ENCODE measurements at regions not wholly inside any gene's neighbourhood (a gene's known extent, or its start where the extent isn't known, plus 50 kb on each side); places are given as distances from the start of the nearest gene placed in this dataset.
"Not testable (repeated sequence)": the region's sequence is repeated elsewhere in the genome, so short reads cannot be mapped to it uniquely, and the experiment has no call there.

- not testable (repeated sequence) for TF ChIP-seq CTCF (IDR thresholded peaks at IDR 0.05); ESRRA (CRISPR knock-in tag; IDR thresholded peaks at IDR 0.05; ENCODE audit: borderline replicate concordance); ETV6 (CRISPR knock-in tag; IDR thresholded peaks at IDR 0.05); STAT6 (CRISPR knock-in tag; conservative IDR thresholded peaks at IDR 0.05; ENCODE audit: low read depth); JUN (CRISPR knock-in tag; IDR thresholded peaks at IDR 0.05); CBFB (CRISPR knock-in tag; IDR thresholded peaks at IDR 0.05; ENCODE audit: low read depth)
Observed at GRCh38 chr17:21766565-21766964, 74.2 kb downstream of the KCNJ18 start.
